GM12878 (cell line): ENCODE measurements at regions not wholly inside any gene's neighbourhood (a gene's known extent, or its start where the extent isn't known, plus 50 kb on each side); places are given as distances from the start of the nearest gene placed in this dataset.

Experiments
- ATAC-seq: fragments of 200-7000 bp; cut with Tn5 transposase; 3 replicates; pipeline ENCODE4 v1.9.1; 2020; ENCODE audit warnings: mild to moderate bottlenecking, moderate library complexity
- BruUV-seq: library from RNA; stranded (reverse); fragments of 400-500 nt; replicated peaks from 2 replicates; lab custom pipeline; 2021; lab: Mats Ljungman, UMichigan
- CTCF ChIA-PET: fragments of 300-600 bp; sonication (Branson Sonifier 250); formaldehyde crosslinking; extraction: SDS; loops from one replicate; lab custom pipeline; 2021; ENCODE audit warnings: inconsistent platforms; lab: Yijun Ruan, JAX
- POLR2A ChIA-PET: fragments of 350-600 bp; formaldehyde crosslinking; extraction: SDS; loops from one replicate; lab custom pipeline; 2021; ENCODE audit warnings: inconsistent platforms; lab: Charles Lee
- RAD21 ChIA-PET: fragments of 300-600 bp; sonication (Branson Sonifier 250); formaldehyde crosslinking; loops from one replicate; lab custom pipeline; 2023; ENCODE audit warnings: antibody characterized with exemption; ENCODE audit not compliant: unreplicated experiment; lab: Charles Lee
- SMC1A ChIA-PET: fragments of 300-600 bp; sonication (Branson Sonifier 250); formaldehyde crosslinking; loops from one replicate; lab custom pipeline; 2023; ENCODE audit not compliant: unreplicated experiment, uncharacterized antibody; lab: Charles Lee
- DNase-seq: peaks from one replicate; pipeline ENCODE4 v3.0.0-alpha.2; 2011; ENCODE audit warnings: low read depth, low spot score
- FAIRE-seq: peaks from 3 replicates; lab custom pipeline; 2011; peaks lifted over from hg19 to GRCh38; lab: Jason Lieb, UNC
- H2AFZ ChIP-seq: 2 replicates; pipeline ENCODE4 v1.6.0; 2011; ENCODE audit warnings: low read depth, low read length, control low read depth; ENCODE audit not compliant: control insufficient read depth
- H3K27ac ChIP-seq: 2 replicates; pipeline ENCODE4 v1.5.1; 2011; ENCODE audit warnings: control low read depth; ENCODE audit not compliant: control insufficient read depth, insufficient read depth
- H3K27me3 ChIP-seq, 2 experiments: replicated peaks in 1 of 2; 2 replicates each; pipeline versions ENCODE4 v1.6.0 to v1.6.1; 2011; ENCODE audit warnings: low read length in 1 of 2; ENCODE audit not compliant: control insufficient read depth in 2 of 2, insufficient read depth in 2 of 2
- H3K36me3 ChIP-seq, 2 experiments: 2 replicates each; pipeline ENCODE4 v1.5.1; 2011; ENCODE audit warnings: low read length in 1 of 2; ENCODE audit not compliant: control insufficient read depth in 2 of 2, insufficient read depth in 2 of 2
- H3K4me1 ChIP-seq: 2 replicates; pipeline ENCODE4 v1.6.1; 2011; ENCODE audit warnings: mild to moderate bottlenecking, low read length, moderate library complexity, mixed read lengths; ENCODE audit not compliant: control insufficient read depth, insufficient read depth
- H3K4me2 ChIP-seq: 2 replicates; pipeline ENCODE4 v1.6.0; 2011; ENCODE audit warnings: control low read depth; ENCODE audit not compliant: control insufficient read depth, insufficient read depth
- H3K4me3 ChIP-seq: fragments of 200-600 bp; sonication (generic); 2 replicates; pipeline ENCODE4 v1.5.1; 2016
- H3K79me2 ChIP-seq: 2 replicates; pipeline ENCODE4 v1.6.0; 2011; ENCODE audit warnings: low read length; ENCODE audit not compliant: control insufficient read depth, insufficient read depth
- H3K9ac ChIP-seq: 2 replicates; pipeline ENCODE4 v1.8.0; 2011; ENCODE audit warnings: low read length, control low read depth, mixed read lengths; ENCODE audit not compliant: control insufficient read depth, insufficient read depth
- H3K9me3 ChIP-seq: replicated peaks from 3 replicates; pipeline ENCODE4 v1.5.1; 2011; ENCODE audit warnings: mild to moderate bottlenecking, low read length; ENCODE audit not compliant: control insufficient read depth, insufficient read depth
- H4K20me1 ChIP-seq: 2 replicates; pipeline ENCODE4 v1.6.0; 2011; ENCODE audit not compliant: control insufficient read depth, insufficient read depth
- EP300 ChIP-seq, 2 experiments: fragments of 150-350 bp in 1 of 2; IDR thresholded peaks; 2 replicates each; pipeline ENCODE4 v1.6.1; 2011 to 2012; ENCODE audit warnings: low read depth in 2 of 2, low read length in 2 of 2, borderline replicate concordance in 1 of 2, improper control_type of control experiment in 1 of 2, inconsistent platforms in 1 of 2; ENCODE audit not compliant: control insufficient read depth in 1 of 2
- IKZF1 ChIP-seq: fragments of 450-650 bp; conservative IDR thresholded peaks from 2 replicates; pipeline ENCODE4 v1.6.1; 2017; ENCODE audit warnings: antibody characterized with exemption, mild to moderate bottlenecking
- KAT2A ChIP-seq: conservative IDR thresholded peaks from 2 replicates; pipeline ENCODE4 v1.6.1; 2011; ENCODE audit warnings: low read depth, low read length; ENCODE audit not compliant: control insufficient read depth
- MXI1 ChIP-seq: fragments of 150-350 bp; IDR thresholded peaks from 2 replicates; pipeline ENCODE4 v1.6.1; 2011; ENCODE audit warnings: low read depth, mild to moderate bottlenecking, inconsistent platforms, low read length, improper control_type of control experiment
- ZBED1 ChIP-seq: IDR thresholded peaks from 2 replicates; pipeline ENCODE4 v1.6.1; 2016; ENCODE audit warnings: borderline replicate concordance
- ZZZ3 ChIP-seq: IDR thresholded peaks from 2 replicates; pipeline ENCODE4 v1.6.1; 2011; ENCODE audit warnings: low read depth; ENCODE audit not compliant: control insufficient read depth, insufficient read length
- WGBS: methylation state at CpG from one replicate; pipeline ENCODE4 v1.1.6; 2016; ENCODE audit warnings: low lambda C conversion rate; ENCODE audit not compliant: insufficient replicate concordance, insufficient coverage; ENCODE audit errors: missing lambda C conversion rate; 5-methylcytosine and 5-hydroxymethylcytosine counted together
- in situ Hi-C: fragments of 300-500 bp; cut with MboI; formaldehyde crosslinking; loops from 9 replicates; pipeline ENCODE4 v1.14.3; 2018; ENCODE audit warnings: mixed read lengths
- intact Hi-C: fragments of 100-400 bp; cut with micrococcal nuclease; formaldehyde crosslinking; loops from one replicate; pipeline ENCODE4 v1.14.2; 2022; ENCODE audit not compliant: unreplicated experiment
- TF ChIP-seq, protein P1 (sequence below): fragments of 450-650 bp; IDR thresholded peaks from 2 replicates; pipeline ENCODE4 v1.6.1; 2017; ENCODE audit warnings: low read depth, mild to moderate bottlenecking, moderate library complexity
- TF ChIP-seq, protein P2 (sequence below): fragments of 450-650 bp; IDR thresholded peaks from 2 replicates; pipeline ENCODE4 v1.6.1; 2017; ENCODE audit warnings: mild to moderate bottlenecking, moderate library complexity
- TF ChIP-seq, protein P3 (sequence below): fragments of 450-650 bp; IDR thresholded peaks from 2 replicates; pipeline ENCODE4 v1.6.1; 2017; ENCODE audit warnings: mild to moderate bottlenecking, low read depth, inconsistent platforms; ENCODE audit not compliant: poor library complexity, severe bottlenecking
- TF ChIP-seq, protein P4 (sequence below): fragments of 150-350 bp; IDR thresholded peaks from 2 replicates; pipeline ENCODE4 v1.6.1; 2014; ENCODE audit warnings: mild to moderate bottlenecking, low read depth, low read length

DNA sequence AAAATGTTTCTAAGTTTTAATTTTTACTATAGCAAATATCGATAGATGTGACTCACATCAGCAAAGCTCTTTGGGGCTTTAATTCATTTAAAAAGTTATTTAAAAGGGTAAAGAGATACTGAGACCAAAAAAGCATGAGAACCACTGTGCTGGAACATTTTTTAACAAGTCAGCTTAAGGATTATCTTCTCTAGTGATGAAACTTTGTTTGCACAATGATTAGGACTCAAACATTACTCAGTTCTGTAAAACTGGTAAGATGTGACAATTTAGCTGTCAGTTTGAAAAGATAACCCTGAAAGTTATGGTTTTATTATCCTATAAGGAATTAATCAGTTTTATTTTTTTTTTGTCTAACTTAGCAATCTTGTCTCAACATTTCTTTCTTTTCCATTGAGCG is 301.4 kb downstream of the TSN start (continued):
- TF ChIP-seq, protein P1, sequence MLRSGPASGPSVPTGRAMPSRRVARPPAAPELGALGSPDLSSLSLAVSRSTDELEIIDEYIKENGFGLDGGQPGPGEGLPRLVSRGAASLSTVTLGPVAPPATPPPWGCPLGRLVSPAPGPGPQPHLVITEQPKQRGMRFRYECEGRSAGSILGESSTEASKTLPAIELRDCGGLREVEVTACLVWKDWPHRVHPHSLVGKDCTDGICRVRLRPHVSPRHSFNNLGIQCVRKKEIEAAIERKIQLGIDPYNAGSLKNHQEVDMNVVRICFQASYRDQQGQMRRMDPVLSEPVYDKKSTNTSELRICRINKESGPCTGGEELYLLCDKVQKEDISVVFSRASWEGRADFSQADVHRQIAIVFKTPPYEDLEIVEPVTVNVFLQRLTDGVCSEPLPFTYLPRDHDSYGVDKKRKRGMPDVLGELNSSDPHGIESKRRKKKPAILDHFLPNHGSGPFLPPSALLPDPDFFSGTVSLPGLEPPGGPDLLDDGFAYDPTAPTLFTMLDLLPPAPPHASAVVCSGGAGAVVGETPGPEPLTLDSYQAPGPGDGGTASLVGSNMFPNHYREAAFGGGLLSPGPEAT = no peak
- TF ChIP-seq, protein P2, sequence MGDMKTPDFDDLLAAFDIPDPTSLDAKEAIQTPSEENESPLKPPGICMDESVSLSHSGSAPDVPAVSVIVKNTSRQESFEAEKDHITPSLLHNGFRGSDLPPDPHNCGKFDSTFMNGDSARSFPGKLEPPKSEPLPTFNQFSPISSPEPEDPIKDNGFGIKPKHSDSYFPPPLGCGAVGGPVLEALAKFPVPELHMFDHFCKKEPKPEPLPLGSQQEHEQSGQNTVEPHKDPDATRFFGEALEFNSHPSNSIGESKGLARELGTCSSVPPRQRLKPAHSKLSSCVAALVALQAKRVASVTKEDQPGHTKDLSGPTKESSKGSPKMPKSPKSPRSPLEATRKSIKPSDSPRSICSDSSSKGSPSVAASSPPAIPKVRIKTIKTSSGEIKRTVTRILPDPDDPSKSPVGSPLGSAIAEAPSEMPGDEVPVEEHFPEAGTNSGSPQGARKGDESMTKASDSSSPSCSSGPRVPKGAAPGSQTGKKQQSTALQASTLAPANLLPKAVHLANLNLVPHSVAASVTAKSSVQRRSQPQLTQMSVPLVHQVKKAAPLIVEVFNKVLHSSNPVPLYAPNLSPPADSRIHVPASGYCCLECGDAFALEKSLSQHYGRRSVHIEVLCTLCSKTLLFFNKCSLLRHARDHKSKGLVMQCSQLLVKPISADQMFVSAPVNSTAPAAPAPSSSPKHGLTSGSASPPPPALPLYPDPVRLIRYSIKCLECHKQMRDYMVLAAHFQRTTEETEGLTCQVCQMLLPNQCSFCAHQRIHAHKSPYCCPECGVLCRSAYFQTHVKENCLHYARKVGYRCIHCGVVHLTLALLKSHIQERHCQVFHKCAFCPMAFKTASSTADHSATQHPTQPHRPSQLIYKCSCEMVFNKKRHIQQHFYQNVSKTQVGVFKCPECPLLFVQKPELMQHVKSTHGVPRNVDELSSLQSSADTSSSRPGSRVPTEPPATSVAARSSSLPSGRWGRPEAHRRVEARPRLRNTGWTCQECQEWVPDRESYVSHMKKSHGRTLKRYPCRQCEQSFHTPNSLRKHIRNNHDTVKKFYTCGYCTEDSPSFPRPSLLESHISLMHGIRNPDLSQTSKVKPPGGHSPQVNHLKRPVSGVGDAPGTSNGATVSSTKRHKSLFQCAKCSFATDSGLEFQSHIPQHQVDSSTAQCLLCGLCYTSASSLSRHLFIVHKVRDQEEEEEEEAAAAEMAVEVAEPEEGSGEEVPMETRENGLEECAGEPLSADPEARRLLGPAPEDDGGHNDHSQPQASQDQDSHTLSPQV = no peak
- TF ChIP-seq ZZZ3 = no peak
- no peak for TF ChIP-seq MXI1
- TF ChIP-seq ZBED1 = no peak

DNA sequence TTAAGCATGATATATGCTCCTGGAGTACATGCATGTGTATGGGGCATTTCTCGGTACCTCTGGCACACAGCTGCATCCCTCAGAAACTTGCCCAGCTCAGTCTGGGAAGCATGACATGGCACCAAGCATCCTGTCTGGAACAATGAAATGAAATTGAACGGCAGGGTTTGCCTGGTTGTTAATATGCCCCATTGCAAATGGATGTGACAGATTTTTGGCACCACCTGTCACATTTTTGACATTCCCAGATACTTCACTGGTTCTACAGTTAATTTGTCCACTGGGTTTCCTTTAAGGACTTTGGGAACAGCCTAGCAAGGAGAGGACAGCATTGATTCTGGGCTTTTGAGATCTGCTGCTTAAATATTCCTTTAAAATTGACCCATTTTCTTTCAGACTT is 305.8 kb downstream of the TSN start:
- Histone ChIP-seq H3K4me1 (no peaks in the 10 kb centered on the region), H3K36me3 (no peaks in the 10 kb centered on the region), H3K79me2 (no peaks in the 10 kb centered on the region), H3K9ac (no peak overlapping the region), H2AFZ (no peak overlapping the region), H3K9me3 (no peaks in the 10 kb centered on the region), H3K4me3 (no peak overlapping the region), H3K27ac (no peak overlapping the region), H3K27me3 (no peaks in the 10 kb centered on the region), H4K20me1 (no peaks in the 10 kb centered on the region), H3K4me2 (no peak overlapping the region)
- SMC1A ChIA-PET = interaction anchor here (0.9 kb wide), 1 partner anchor 87 kb away, joined by 4 read pairs; no protein-coding TSS in a partner anchor
- RAD21 ChIA-PET = no interaction called here
- CTCF ChIA-PET = no interaction called here
- in situ Hi-C loops (no loop called here), intact Hi-C loops (no loop called here)
- POLR2A ChIA-PET = no interaction called here
- DNase-seq (no peak), ATAC-seq (no peak), FAIRE-seq (no peak)
- no TSS peak for BruUV-seq
- 47% methylated on average over 2 of the region's 2 CpGs for WGBS
- TF ChIP-seq IKZF1 (no peak), ZZZ3 (no peak), KAT2A (no peak), EP300 (IDR thresholded peaks at IDR 0.05; ENCODE audit: borderline replicate concordance in 1 of 2, control insufficient read depth in 1 of 2, low read depth in 2 of 2, low read length in 2 of 2) (no peak)
- TF ChIP-seq, protein P3, sequence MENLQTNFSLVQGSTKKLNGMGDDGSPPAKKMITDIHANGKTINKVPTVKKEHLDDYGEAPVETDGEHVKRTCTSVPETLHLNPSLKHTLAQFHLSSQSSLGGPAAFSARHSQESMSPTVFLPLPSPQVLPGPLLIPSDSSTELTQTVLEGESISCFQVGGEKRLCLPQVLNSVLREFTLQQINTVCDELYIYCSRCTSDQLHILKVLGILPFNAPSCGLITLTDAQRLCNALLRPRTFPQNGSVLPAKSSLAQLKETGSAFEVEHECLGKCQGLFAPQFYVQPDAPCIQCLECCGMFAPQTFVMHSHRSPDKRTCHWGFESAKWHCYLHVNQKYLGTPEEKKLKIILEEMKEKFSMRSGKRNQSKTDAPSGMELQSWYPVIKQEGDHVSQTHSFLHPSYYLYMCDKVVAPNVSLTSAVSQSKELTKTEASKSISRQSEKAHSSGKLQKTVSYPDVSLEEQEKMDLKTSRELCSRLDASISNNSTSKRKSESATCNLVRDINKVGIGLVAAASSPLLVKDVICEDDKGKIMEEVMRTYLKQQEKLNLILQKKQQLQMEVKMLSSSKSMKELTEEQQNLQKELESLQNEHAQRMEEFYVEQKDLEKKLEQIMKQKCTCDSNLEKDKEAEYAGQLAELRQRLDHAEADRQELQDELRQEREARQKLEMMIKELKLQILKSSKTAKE = no peak
- TF ChIP-seq, protein P4, sequence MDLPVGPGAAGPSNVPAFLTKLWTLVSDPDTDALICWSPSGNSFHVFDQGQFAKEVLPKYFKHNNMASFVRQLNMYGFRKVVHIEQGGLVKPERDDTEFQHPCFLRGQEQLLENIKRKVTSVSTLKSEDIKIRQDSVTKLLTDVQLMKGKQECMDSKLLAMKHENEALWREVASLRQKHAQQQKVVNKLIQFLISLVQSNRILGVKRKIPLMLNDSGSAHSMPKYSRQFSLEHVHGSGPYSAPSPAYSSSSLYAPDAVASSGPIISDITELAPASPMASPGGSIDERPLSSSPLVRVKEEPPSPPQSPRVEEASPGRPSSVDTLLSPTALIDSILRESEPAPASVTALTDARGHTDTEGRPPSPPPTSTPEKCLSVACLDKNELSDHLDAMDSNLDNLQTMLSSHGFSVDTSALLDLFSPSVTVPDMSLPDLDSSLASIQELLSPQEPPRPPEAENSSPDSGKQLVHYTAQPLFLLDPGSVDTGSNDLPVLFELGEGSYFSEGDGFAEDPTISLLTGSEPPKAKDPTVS = no peak
